ENCODE measurements at regions not wholly inside any gene's neighbourhood (a gene's known extent, or its start where the extent isn't known, plus 50 kb on each side); places are given as distances from the start of the nearest gene placed in this dataset.

DNA sequence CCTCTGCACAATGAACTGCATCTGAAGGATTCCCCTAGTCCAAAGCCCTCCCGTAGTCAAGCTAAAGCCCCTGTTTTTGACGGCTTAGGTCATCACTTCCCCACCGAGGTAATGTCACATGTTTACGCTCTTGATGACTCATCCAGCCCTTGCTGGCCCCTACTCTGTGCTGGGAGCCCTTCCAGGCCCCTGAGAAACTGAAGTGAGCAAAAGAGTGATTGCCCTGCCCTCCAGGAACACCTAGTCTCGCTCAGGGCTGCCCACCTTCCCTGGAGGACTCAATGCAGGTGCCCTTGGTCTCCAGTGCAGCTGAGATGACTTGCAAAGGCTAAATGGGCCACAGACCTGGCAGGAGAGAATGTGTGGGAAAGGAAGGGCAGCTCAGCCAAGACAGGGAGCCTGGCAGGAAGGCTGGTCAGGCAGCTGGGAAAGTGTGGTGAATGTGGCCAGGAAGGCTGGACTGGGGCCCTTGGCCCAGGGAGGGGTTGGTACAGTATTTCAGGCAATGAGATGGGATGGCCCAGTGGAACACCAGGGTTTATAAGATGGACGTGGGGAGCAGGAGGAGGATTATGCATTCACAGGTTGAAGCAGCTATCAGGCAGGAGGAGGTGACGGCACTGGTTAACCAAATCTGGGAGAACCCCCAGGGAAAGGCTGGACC is 345.6 kb downstream of the NPHP4 start:
- no peak for TF ChIP-seq CTCF (conservative IDR thresholded peaks at IDR 0.05; ENCODE audit: low read depth, low read length)
- TF ChIP-seq EZH2 (IDR thresholded peaks at IDR 0.05; ENCODE audit: low read length, unreplicated experiment) = no peak
- no peak for TF ChIP-seq EZH2phosphoT487 (IDR thresholded peaks at IDR 0.05; ENCODE audit: borderline replicate concordance, low read length)
